ENCODE measurements at regions not wholly inside any gene's neighbourhood (a gene's known extent, or its start where the extent isn't known, plus 50 kb on each side); places are given as distances from the start of the nearest gene placed in this dataset.

GRCh38 chr4:145230726-145231125 lies 50.3 kb upstream of the OTUD4 start:
- TF ChIP-seq CTCF (IDR thresholded peaks at IDR 0.05) (no peak), POLR2A (IDR thresholded peaks at IDR 0.05) (no peak)
- 67 to 74% (median 71%) methylated on average over 2 of the region's 2 CpGs for WGBS, 4 donors
- Histone ChIP-seq H3K4me1 (no peaks in the 10 kb centered on the region), H3K9me3 (peaks cover 0 to 9% (median 0%) of the 10 kb centered on the region in 12 donors), H3K4me3 (no peak overlapping the region), H3K27me3 (no peaks in the 10 kb centered on the region), H3K36me3 (no peaks in the 10 kb centered on the region), H3K27ac (no peak overlapping the region)
- intact Hi-C loops (cut with DNase I) = loop anchor here in 8 of 10 donors (2.0 to 10.0 kb wide), 5 partner anchors 252 to 382 kb away; partner anchors contain the start of gene SMAD1 (in 3 of the 8)
- DNase-seq (no peak), ATAC-seq (peak in 2 of 4 donors; percentile 24 to 55)

Data from heart left ventricle (tissue), 16 donors.